SK-N-MC (cell line): ENCODE measurements at regions not wholly inside any gene's neighbourhood (a gene's known extent, or its start where the extent isn't known, plus 50 kb on each side); places are given as distances from the start of the nearest gene placed in this dataset.

Experiments used
- EZH2 ChIP-seq: fragments of 200-600 bp; sonication (generic); IDR thresholded peaks from one replicate; pipeline ENCODE4 v1.6.1; 2017; ENCODE audit warnings: antibody characterized with exemption
- FOXP2 ChIP-seq: optimal IDR thresholded peaks from 2 replicates; pipeline ENCODE3; 2011; ENCODE audit warnings: mild to moderate bottlenecking, moderate library complexity; ENCODE audit not compliant: insufficient read depth; ENCODE audit errors: extremely low read length, control extremely low read depth
- POLR2AphosphoS5 ChIP-seq: IDR thresholded peaks from 2 replicates; pipeline ENCODE4 v1.6.1; 2012; ENCODE audit warnings: mild to moderate bottlenecking, low read depth, low read length, borderline replicate concordance

- no peak for TF ChIP-seq POLR2AphosphoS5
- TF ChIP-seq FOXP2 = no peak
- TF ChIP-seq EZH2 = no peak
Measured at GRCh38 chr1:106447466-106447865, 609.0 kb upstream of the PRMT6 start.
